Ecto neural progenitor cell (in vitro differentiated cells): ENCODE measurements at regions not wholly inside any gene's neighbourhood (a gene's known extent, or its start where the extent isn't known, plus 50 kb on each side); places are given as distances from the start of the nearest gene placed in this dataset.
A peak's percentile ranks its signal among the peaks of the same experiment; 100 is the strongest.

ENCODE experiments used
- DNase-seq: peaks from one replicate; pipeline ENCODE4 v3.0.0-alpha.2; 2018; ENCODE audit warnings: low spot score

DNA sequence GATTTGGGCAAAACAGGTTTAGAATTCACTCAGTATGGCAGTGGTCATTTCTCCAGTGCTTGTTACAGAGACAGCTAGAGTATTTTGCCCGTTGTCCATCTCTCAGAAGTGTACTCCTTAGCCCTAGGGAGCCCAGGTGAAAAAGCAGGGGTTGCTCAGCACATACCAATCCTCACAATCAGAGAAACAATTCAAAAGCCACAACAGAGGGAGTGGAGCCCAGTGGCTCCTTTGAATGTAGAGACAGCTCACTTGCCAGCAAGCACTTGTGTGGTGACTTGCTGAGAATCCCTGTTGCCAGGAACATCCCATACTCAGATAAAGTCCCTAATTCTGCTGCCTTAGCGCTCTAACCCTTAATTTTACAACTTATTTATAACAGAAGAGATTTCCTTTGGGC lies 1488.3 kb downstream of the RPA4 start:
- no peak for DNase-seq

GRCh38 chrX:98379134-98379533 lies 1495.4 kb downstream of the RPA4 start:
- no peak for DNase-seq

DNA sequence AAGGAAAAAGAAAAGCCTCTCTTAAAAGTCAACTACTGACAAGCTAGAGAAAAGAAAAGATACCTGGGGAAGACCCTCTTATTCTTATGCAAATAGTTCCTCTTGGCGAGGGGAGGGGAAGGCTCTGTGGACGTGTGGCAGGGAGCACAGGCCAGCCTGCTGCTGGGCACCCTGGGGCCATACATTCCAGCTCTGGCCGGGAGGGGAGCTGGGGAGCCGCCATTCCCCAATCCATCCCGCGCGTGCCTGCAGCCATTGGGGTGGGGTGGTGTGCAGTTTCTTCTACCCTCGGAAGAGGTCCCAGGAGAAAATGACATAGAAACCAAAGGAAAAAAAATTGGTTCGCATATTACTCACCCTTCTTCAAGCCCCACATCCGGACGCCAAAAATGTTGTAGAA lies 1496.4 kb downstream of the RPA4 start:
- peak; percentile 66 for DNase-seq

GRCh38 chrX:98380556-98380955 lies 1496.8 kb downstream of the RPA4 start:
- peak; percentile 61 for DNase-seq

DNA sequence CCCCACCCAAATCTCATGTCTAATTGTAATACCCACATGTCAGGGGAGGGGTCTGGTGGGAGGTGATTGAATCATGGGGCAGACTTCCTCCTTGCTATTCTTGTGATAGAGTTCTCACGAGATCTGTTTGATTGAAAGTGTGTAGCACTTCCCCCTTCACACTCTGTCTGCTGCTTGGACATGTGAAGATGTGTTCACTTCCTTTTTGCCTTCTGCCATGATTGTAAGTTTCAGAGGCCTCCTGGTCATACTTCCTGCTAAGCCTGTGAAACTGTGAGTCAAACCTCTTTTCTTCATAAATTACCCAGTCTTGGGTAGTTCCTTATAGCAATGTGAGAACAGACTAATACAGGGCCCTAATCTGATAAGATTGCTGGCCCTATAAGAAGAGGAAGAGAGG lies 1514.8 kb downstream of the RPA4 start:
- DNase-seq: no peak

GRCh38 chrX:98405376-98405775 lies 1521.7 kb downstream of the RPA4 start:
- no peak for DNase-seq

DNA sequence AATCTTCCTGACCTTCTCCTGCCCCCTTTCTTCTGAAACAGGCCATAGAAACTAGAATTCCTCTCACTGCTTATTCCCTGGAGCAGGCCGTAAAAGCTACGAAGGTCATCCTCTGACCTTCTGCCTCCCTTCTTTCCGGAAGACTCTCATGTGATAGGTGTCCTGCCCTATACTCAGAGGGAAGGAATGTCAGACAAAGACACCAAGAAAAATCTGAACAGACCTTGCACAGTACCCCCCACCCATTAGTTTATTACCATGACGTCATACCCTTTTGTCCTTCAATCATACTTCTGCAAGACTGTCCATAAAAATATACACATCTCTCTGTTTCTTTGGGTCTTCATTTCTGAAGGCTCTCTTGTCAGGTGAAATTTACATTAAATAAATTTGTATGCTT lies 1523.9 kb downstream of the RPA4 start:
- DNase-seq: no peak

DNA sequence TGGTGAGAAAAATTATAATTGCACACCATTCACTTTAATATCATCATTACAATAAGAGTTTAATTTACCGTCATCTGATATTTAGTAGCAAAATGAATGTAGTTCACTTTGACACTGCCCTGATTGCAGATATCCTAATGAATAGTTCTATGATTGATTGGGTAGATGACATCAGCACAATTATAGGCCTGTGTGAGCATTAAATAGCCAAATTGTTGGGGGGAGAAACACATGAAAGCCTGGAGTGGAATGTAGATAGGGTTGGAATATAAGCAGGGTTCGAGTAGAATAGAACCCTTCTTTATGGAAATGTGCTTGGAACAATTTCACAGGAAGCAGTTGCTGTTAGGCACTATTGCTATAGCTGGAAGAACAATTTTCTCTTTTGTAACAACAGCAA lies 1526.2 kb downstream of the RPA4 start:
- DNase-seq: no peak

GRCh38 chrX:98412058-98412457 lies 1528.3 kb downstream of the RPA4 start:
- no peak for DNase-seq

- DNase-seq: no peak
These were observed 1538.8 kb downstream of the RPA4 start for GRCh38 chrX:98422536-98422935.

DNA sequence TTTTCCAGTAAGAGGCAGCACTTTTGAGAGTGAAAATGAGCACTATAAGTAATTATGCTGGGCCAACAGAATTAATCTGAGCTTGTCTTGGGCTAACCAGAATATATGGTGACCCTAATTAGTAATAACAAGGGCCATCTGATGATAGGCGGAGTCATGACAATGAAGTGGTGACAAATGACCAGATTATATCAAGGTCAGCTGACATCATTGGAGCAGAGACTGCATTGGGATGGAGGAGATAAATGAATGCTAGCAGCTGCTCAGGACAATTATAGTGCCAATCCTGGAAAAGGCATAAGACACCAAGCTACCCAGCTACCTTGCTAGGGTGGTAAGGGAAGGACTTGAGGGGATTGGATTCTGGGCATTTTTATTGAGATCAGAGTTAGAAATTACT lies 1548.7 kb downstream of the RPA4 start:
- DNase-seq: no peak

- DNase-seq: no peak
These were observed 1564.8 kb downstream of the RPA4 start for GRCh38 chrX:98448524-98448923.

GRCh38 chrX:98452456-98452855 lies 1568.7 kb downstream of the RPA4 start:
- no peak for DNase-seq

DNA sequence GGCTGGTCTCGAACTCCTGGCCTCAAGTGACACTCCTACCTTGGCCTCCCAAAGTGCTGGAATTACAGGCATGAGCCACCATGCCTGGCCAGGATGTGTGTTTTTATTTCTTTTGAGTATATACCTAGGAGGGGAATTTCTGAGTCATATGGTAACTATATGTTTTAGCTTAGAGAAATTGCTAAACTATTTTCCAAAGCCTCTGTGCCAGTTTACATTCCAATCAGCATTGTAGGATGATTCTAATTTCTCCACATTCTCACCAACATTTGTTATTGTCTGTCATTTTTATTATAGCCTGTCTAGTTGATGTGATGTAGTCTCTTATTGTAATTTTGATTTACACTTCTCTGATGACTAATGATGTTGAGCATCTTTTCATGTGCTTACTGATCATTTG lies 1576.0 kb downstream of the RPA4 start:
- DNase-seq: no peak

- DNase-seq: no peak
These were observed 1596.9 kb downstream of the RPA4 start for GRCh38 chrX:98480606-98481005.

DNA sequence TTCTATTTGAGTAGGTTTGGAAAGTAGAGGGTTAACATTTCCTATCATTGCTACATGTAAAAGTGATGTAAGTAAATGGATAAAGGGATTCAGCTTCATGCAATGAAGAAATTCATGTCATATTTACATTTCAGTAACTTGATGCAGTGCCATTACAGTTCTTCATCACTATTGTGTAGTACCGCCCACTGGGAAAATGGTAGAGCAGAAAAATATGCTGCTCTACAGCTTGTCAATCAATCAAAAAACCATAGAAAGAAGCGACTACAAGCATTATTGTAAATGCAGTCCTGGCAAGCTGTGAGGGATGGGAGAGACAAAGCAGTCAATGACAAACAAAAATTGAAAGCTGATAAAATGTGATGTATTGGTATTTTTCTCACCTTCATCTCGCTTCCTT lies 1597.9 kb downstream of the RPA4 start:
- DNase-seq: no peak

DNA sequence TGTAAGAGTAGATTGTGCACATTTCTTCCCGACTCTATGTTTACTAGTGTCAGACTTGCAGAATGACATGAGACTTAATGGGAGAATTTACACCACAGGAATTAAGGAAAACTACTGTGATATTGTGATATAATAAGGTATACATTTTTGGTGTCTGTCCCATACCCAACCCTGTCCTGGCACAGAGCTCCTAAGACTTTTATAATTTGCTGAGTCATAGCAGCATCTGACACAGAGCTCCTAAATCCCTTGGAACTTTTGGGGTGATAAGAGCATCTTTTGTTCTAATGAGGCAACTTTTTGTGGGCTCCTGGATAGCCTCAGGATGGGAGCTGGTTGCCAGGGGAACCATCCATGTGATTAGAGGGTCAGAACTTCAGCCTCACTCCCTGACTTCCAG lies 1607.0 kb downstream of the RPA4 start:
- DNase-seq: no peak

- DNase-seq: no peak
These were observed 1617.7 kb downstream of the RPA4 start for GRCh38 chrX:98501426-98501825.

GRCh38 chrX:98506907-98507306 lies 1623.2 kb downstream of the RPA4 start:
- no peak for DNase-seq

DNA sequence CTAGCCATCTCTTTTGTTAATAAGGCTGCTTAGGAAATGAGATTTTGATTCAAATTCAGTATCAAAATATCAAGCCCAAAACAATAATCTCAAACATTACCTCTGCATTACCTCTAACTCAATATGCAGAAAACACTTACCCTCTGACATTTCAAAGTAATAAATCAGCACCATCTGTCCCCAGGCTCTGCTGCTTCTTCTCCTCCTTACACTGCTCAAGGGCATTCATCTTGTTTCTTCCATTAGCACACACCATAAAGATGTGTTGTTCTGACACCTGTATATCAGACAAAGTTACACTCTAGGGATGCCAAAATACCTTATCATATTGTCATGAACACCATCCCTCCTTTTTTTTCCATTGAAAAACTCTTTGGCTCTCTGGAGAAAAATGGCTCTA lies 1630.3 kb downstream of the RPA4 start:
- DNase-seq: no peak

- DNase-seq: no peak
These were observed 1632.4 kb downstream of the RPA4 start for GRCh38 chrX:98516120-98516519.

GRCh38 chrX:98523026-98523425 lies 1639.3 kb downstream of the RPA4 start:
- no peak for DNase-seq

- DNase-seq: no peak
These were observed 1639.8 kb downstream of the RPA4 start for GRCh38 chrX:98523521-98523920.

DNA sequence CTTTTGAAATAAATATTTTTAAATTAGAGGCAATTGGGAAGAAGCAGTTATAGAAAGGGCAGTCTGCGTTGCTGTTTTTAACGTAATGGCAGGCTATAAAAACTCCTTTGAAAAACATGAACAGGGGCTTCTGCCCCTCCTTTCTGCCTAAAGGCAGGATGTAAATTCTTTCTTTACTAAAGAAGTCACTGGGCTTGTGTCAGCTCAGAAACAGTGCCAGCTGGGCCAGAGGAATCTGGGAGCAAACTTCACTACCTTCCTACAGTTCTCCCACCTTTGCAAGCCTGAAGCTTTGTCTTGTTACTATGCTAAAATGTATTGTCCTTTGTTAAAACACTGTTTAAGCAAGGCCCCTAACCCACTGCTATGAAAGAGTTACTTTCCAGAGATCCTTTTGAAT lies 1664.8 kb downstream of the RPA4 start:
- DNase-seq: no peak

- no peak for DNase-seq
These were observed 1685.1 kb downstream of the RPA4 start for GRCh38 chrX:98568795-98569194.
